Upper lobe of left lung (tissue), 6 donors: ENCODE measurements at regions not wholly inside any gene's neighbourhood (a gene's known extent, or its start where the extent isn't known, plus 50 kb on each side); places are given as distances from the start of the nearest gene placed in this dataset.

ENCODE experiments used
- ATAC-seq, 2 donors: fragments of 200-7000 bp; cut with Tn5 transposase; one replicate each; pipeline ENCODE4 v1.9.1; 2022; ENCODE audit warnings: mild to moderate bottlenecking in 2 of 2, moderate library complexity in 2 of 2; ENCODE audit not compliant: low FRiP score in 2 of 2
- DNase-seq, 2 donors: peaks; one replicate each; pipeline ENCODE4 v3.0.0-alpha.2; 2019 to 2020
- H3K27ac ChIP-seq, 4 donors: fragments of 200-600 bp; sonication (generic); one replicate each; pipeline ENCODE4 v1.5.1; 2016 to 2019
- H3K27me3 ChIP-seq, 4 donors: fragments of 200-600 bp; sonication (generic); one replicate each; pipeline ENCODE4 v1.5.1; 2017 to 2019
- H3K36me3 ChIP-seq, 4 donors: fragments of 200-600 bp; sonication (generic); one replicate each; pipeline ENCODE4 v1.5.1; 2016 to 2019
- H3K4me1 ChIP-seq, 4 donors: fragments of 200-600 bp; sonication (generic); one replicate each; pipeline ENCODE4 v1.5.1; 2018 to 2019
- H3K4me3 ChIP-seq, 4 donors: fragments of 200-600 bp; sonication (generic); one replicate each; pipeline ENCODE4 v1.5.1; 2017 to 2019; ENCODE audit warnings: mild to moderate bottlenecking in 2 of 4, moderate library complexity in 1 of 4
- H3K9me3 ChIP-seq, 4 donors: fragments of 200-600 bp; sonication (generic); one replicate each; pipeline ENCODE4 v1.5.1; 2018 to 2019
- CTCF ChIP-seq, 6 experiments: fragments of 450-650 bp in 4 of 6; fragments of 200-600 bp in 2 of 6; sonication (generic) in 2 of 6; IDR thresholded peaks; one replicate each; pipeline ENCODE4 v1.5.1; 2016 to 2019; ENCODE audit warnings: antibody characterized with exemption in 6 of 6
- EP300 ChIP-seq, 4 donors: sonication (generic); formaldehyde crosslinking; IDR thresholded peaks; one replicate each; pipeline ENCODE4 v1.5.1; 2017; ENCODE audit warnings: antibody characterized with exemption in 4 of 4, control low read depth in 2 of 4
- POLR2A ChIP-seq, 4 donors: fragments of 450-650 bp; IDR thresholded peaks; one replicate each; pipeline ENCODE4 v1.5.1; 2016 to 2017; ENCODE audit warnings: antibody characterized with exemption in 4 of 4, mild to moderate bottlenecking in 2 of 4
- POLR2AphosphoS5 ChIP-seq, 2 donors: sonication (generic); formaldehyde crosslinking; IDR thresholded peaks; one replicate each; pipeline ENCODE4 v1.5.1; 2017; ENCODE audit warnings: antibody characterized with exemption in 2 of 2
- WGBS, 2 donors: methylation state at CpG; one replicate each; pipeline ENCODE4 v1.1.5; 2017 to 2018; 5-methylcytosine and 5-hydroxymethylcytosine counted together
- donor health status: DM: no; HTN: no; CAD: no; lungs with moderate emphysema.
- donor health status: DM: no; HTN: yes; CAD: no; lungs with severe emphysema.

- WGBS, 2 donors: 81% methylated on average over 5 of the region's 5 CpGs; no CpG with 5 or more reads in 1 of the 2 donors
- ATAC-seq (no peak), DNase-seq (no peak)
- Histone ChIP-seq H3K4me3 (no peak overlapping the region), H3K9me3 (no peaks in the 10 kb centered on the region), H3K27ac (no peak overlapping the region), H3K27me3 (no peaks in the 10 kb centered on the region), H3K4me1 (no peaks in the 10 kb centered on the region), H3K36me3 (no peaks in the 10 kb centered on the region)
- TF ChIP-seq EP300 (IDR thresholded peaks at IDR 0.05) (no peak), CTCF (IDR thresholded peaks at IDR 0.05) (no peak), POLR2A (IDR thresholded peaks at IDR 0.05) (no peak), POLR2AphosphoS5 (IDR thresholded peaks at IDR 0.05) (no peak)
Observed at GRCh38 chr10:46220187-46220586, 66.6 kb upstream of the ANTXRL start.

- Histone ChIP-seq H3K36me3 (no peaks in the 10 kb centered on the region), H3K27ac (no peak overlapping the region), H3K4me1 (no peaks in the 10 kb centered on the region), H3K27me3 (no peaks in the 10 kb centered on the region), H3K9me3 (no peaks in the 10 kb centered on the region), H3K4me3 (no peak overlapping the region)
- WGBS, 2 donors: 46 to 77% methylated on average over 1 to 9 of the region's 9 CpGs
- peak in 1 of 2 donors; percentile 45 for DNase-seq
- ATAC-seq: no peak
- TF ChIP-seq POLR2AphosphoS5 (IDR thresholded peaks at IDR 0.05) (no peak), CTCF (IDR thresholded peaks at IDR 0.05) (no peak), POLR2A (IDR thresholded peaks at IDR 0.05) (no peak), EP300 (IDR thresholded peaks at IDR 0.05) (no peak)
Observed at GRCh38 chr10:46220872-46221538, 65.8 kb upstream of the ANTXRL start.

- H3K9me3 ChIP-seq: no peaks in the 10 kb centered on the region
- 93% methylated on average over 4 of the region's 4 CpGs for WGBS, 2 donors
- no peaks in the 10 kb centered on the region for H3K36me3 ChIP-seq
- no peaks in the 10 kb centered on the region for H3K27me3 ChIP-seq
- no peak for TF ChIP-seq POLR2A (IDR thresholded peaks at IDR 0.05)
- no peak for TF ChIP-seq CTCF (IDR thresholded peaks at IDR 0.05)
- TF ChIP-seq POLR2AphosphoS5 (IDR thresholded peaks at IDR 0.05): no peak
- no peak for TF ChIP-seq EP300 (IDR thresholded peaks at IDR 0.05)
- H3K4me1 ChIP-seq: no peaks in the 10 kb centered on the region
- H3K27ac ChIP-seq: no peak overlapping the region
- H3K4me3 ChIP-seq: no peak overlapping the region
- ATAC-seq (no peak), DNase-seq (no peak)
Observed at GRCh38 chr10:46222364-46222935, 64.3 kb upstream of the ANTXRL start.

- ATAC-seq (no peak), DNase-seq (no peak)
Observed at GRCh38 chr10:46223064-46223480, 63.7 kb upstream of the ANTXRL start.

More at GRCh38 chr10:46223064-46223480, 63.7 kb upstream of the ANTXRL start:
- Histone ChIP-seq H3K27ac (no peak overlapping the region), H3K36me3 (no peaks in the 10 kb centered on the region), H3K27me3 (no peaks in the 10 kb centered on the region), H3K4me3 (no peak overlapping the region), H3K9me3 (no peaks in the 10 kb centered on the region), H3K4me1 (no peaks in the 10 kb centered on the region)
- WGBS, 2 donors: 94 to 100% methylated on average over 1 to 5 of the region's 5 CpGs
- TF ChIP-seq EP300 (IDR thresholded peaks at IDR 0.05) (no peak), POLR2AphosphoS5 (IDR thresholded peaks at IDR 0.05) (no peak), POLR2A (IDR thresholded peaks at IDR 0.05) (no peak), CTCF (IDR thresholded peaks at IDR 0.05) (peak in 1 of 6 experiments; percentile 11)
